Body of pancreas (tissue), 4 donors: ENCODE measurements at regions not wholly inside any gene's neighbourhood (a gene's known extent, or its start where the extent isn't known, plus 50 kb on each side); places are given as distances from the start of the nearest gene placed in this dataset.
A peak's percentile ranks its signal among the peaks of the same experiment; 100 is the strongest.

Experiments
- ATAC-seq: fragments of 150-250 bp; one replicate; pipeline ENCODE4 v1.9.1; 2016
- DNase-seq, 4 donors: peaks; one replicate each; pipeline ENCODE4 v3.0.0-alpha.2; 2019
- H3K27ac ChIP-seq, 4 donors: fragments of 200-600 bp; sonication (generic); 1 replicate in 3 of 4; 2 replicates in 1 of 4; pipeline versions ENCODE4 v1.5.1 to v1.6.1; 2016 to 2019; ENCODE audit warnings: mild to moderate bottlenecking in 1 of 4, mixed read lengths in 1 of 4, moderate library complexity in 1 of 4
- H3K27me3 ChIP-seq, 2 donors: fragments of 200-600 bp; sonication (generic); one replicate each; pipeline ENCODE4 v1.6.0; 2016; ENCODE audit warnings: mild to moderate bottlenecking in 1 of 2
- H3K36me3 ChIP-seq, 2 donors: fragments of 200-600 bp; sonication (generic); replicated peaks in 1 of 2; 2 replicates each; pipeline ENCODE4 v1.5.1; 2016; ENCODE audit warnings: low read depth in 2 of 2; ENCODE audit not compliant: insufficient read depth in 1 of 2
- H3K4me1 ChIP-seq: fragments of 200-600 bp; sonication (generic); one replicate; pipeline ENCODE4 v1.6.0; 2016
- H3K4me3 ChIP-seq, 2 donors: fragments of 200-600 bp; sonication (generic); 1 replicate in 1 of 2; 2 replicates in 1 of 2; pipeline ENCODE4 v1.5.1; 2016 to 2019
- H3K9me3 ChIP-seq, 3 donors: fragments of 200-600 bp; sonication (generic); 1 replicate in 2 of 3; 2 replicates in 1 of 3; pipeline ENCODE4 v1.5.1; 2016
- CTCF ChIP-seq, 7 experiments: fragments of 450-650 bp in 4 of 7; fragments of 200-600 bp in 3 of 7; sonication (generic) in 3 of 7; IDR thresholded peaks; one replicate each; pipeline ENCODE4 v1.5.1; 2016 to 2019; ENCODE audit warnings: antibody characterized with exemption in 7 of 7
- POLR2A ChIP-seq, 3 donors: fragments of 450-650 bp; IDR thresholded peaks; one replicate each; pipeline ENCODE4 v1.6.1; 2016; ENCODE audit warnings: antibody characterized with exemption in 3 of 3, mild to moderate bottlenecking in 2 of 3
- WGBS, 2 donors: methylation state at CpG; one replicate each; pipeline ENCODE4 v1.1.5; 2017; 5-methylcytosine and 5-hydroxymethylcytosine counted together
- intact Hi-C: fragments of 100-400 bp; cut with DNase I; formaldehyde crosslinking; loops from one replicate; pipeline ENCODE4 v1.15.1; 2023

GRCh38 chr2:126356631-126357030 lies 299.3 kb upstream of the GYPC start:
- H3K4me1 ChIP-seq: no peaks in the 10 kb centered on the region
- WGBS, 2 donors: 79 to 98% methylated on average over 2 of the region's 2 CpGs
- no peak overlapping the region for H3K27ac ChIP-seq
- TF ChIP-seq CTCF (IDR thresholded peaks at IDR 0.05) (no peak), POLR2A (IDR thresholded peaks at IDR 0.05) (no peak)
- no peak for ATAC-seq
- H3K27me3 ChIP-seq: no peaks in the 10 kb centered on the region
- no peak for DNase-seq
- no peaks in the 10 kb centered on the region for H3K9me3 ChIP-seq
- intact Hi-C loops: no loop called here
- no peaks in the 10 kb centered on the region for H3K36me3 ChIP-seq
- H3K4me3 ChIP-seq: no peak overlapping the region

- DNase-seq: no peak
- WGBS, 2 donors: 95% methylated on average over 1 of the region's 1 CpG
These were observed 297.8 kb upstream of the GYPC start for GRCh38 chr2:126358122-126358521.

GRCh38 chr2:126359494-126359893 lies 296.5 kb upstream of the GYPC start:
- Histone ChIP-seq H3K9me3 (no peaks in the 10 kb centered on the region), H3K27me3 (no peaks in the 10 kb centered on the region), H3K36me3 (no peaks in the 10 kb centered on the region), H3K27ac (no peak overlapping the region), H3K4me1 (no peaks in the 10 kb centered on the region), H3K4me3 (no peak overlapping the region)
- no peak for DNase-seq
- ATAC-seq: no peak
- intact Hi-C loops: no loop called here
- no peak for TF ChIP-seq POLR2A (IDR thresholded peaks at IDR 0.05)
- TF ChIP-seq CTCF (IDR thresholded peaks at IDR 0.05): peak in 4 of 7 experiments; percentile 7 to 24 (median 18)

More at GRCh38 chr2:126358122-126358521, 297.8 kb upstream of the GYPC start:
- H3K4me1 ChIP-seq: no peaks in the 10 kb centered on the region
- no peaks in the 10 kb centered on the region for H3K9me3 ChIP-seq
- no peaks in the 10 kb centered on the region for H3K27me3 ChIP-seq
- intact Hi-C loops: no loop called here
- H3K4me3 ChIP-seq: no peak overlapping the region
- no peak for TF ChIP-seq POLR2A (IDR thresholded peaks at IDR 0.05)
- no peak for TF ChIP-seq CTCF (IDR thresholded peaks at IDR 0.05)
- H3K27ac ChIP-seq: no peak overlapping the region
- no peak for ATAC-seq
- H3K36me3 ChIP-seq: no peaks in the 10 kb centered on the region

- ATAC-seq: no peak
- intact Hi-C loops: no loop called here
- 73% methylated on average over 3 of the region's 3 CpGs for WGBS, 2 donors
These were observed 288.6 kb upstream of the GYPC start for GRCh38 chr2:126367361-126367760.

More at GRCh38 chr2:126367361-126367760, 288.6 kb upstream of the GYPC start:
- Histone ChIP-seq H3K4me3 (no peak overlapping the region), H3K27ac (no peak overlapping the region), H3K27me3 (no peaks in the 10 kb centered on the region), H3K36me3 (no peaks in the 10 kb centered on the region), H3K4me1 (peaks cover 10% of the 10 kb centered on the region), H3K9me3 (no peaks in the 10 kb centered on the region)
- TF ChIP-seq POLR2A (IDR thresholded peaks at IDR 0.05) (no peak), CTCF (IDR thresholded peaks at IDR 0.05) (no peak)
- DNase-seq: no peak
